ENCODE measurements at regions not wholly inside any gene's neighbourhood (a gene's known extent, or its start where the extent isn't known, plus 50 kb on each side); places are given as distances from the start of the nearest gene placed in this dataset.
"Not testable (repeated sequence)": the region's sequence is repeated elsewhere in the genome, so short reads cannot be mapped to it uniquely, and the experiment has no call there.

DNA sequence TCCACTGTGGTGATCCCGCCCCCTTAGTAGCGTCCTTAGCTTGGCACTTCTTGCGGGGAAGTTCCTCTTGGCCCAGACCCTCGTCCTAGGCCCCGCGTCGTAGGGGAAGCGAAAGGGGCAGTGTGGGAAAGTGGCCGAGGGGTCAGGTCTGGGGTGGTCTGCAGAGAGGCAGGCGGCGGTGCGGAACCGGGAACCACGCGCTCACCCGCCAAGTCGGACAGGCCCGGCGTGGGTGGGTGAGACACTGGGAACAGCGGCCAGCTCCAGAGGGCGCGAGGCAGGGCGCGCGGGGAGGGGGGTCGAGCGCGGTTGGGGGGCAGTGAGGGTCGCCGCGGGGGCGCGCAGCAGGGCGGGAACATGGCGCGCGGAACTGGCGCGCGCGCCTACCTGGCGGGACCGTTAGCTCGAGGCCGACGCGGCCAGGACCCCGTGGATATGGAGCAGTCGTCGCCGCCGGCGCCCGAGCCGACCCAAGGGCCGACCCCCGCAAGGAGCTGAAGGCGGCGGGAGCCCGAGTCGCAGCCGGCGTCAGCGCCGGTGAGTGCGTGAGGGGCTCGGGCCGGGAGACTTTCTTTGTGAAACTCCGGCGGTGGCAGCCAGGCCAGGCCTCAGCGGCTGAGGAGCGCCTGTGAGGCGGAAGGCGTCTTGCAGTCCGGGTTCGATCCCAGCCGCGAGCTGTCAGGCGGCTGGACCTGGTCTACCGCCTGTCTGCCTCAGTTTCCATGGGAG is 2896.7 kb upstream of the TEKT4 start:
- DNase-seq (ENCODE audit: low spot score), result no peak

DNA sequence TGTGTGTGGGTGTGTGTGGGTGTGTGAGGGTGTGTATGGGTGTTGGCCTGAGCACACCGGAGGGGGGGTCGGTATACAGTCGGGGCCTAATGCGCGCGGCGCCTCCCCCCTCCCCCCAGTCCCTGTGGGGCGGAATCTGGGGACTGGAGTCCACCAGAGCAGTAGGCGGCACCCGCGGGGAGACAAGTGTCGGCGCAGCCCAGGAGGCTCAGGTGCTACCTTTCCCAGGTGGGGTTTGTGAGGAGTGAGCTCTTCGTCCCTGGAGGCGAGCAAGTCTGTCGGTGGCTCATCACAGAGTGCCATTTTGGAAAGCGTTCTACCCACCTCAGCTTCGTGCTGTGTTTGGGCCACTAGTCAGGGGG is 2896.1 kb upstream of the TEKT4 start:
- no peak for DNase-seq (ENCODE audit: low spot score)

DNA sequence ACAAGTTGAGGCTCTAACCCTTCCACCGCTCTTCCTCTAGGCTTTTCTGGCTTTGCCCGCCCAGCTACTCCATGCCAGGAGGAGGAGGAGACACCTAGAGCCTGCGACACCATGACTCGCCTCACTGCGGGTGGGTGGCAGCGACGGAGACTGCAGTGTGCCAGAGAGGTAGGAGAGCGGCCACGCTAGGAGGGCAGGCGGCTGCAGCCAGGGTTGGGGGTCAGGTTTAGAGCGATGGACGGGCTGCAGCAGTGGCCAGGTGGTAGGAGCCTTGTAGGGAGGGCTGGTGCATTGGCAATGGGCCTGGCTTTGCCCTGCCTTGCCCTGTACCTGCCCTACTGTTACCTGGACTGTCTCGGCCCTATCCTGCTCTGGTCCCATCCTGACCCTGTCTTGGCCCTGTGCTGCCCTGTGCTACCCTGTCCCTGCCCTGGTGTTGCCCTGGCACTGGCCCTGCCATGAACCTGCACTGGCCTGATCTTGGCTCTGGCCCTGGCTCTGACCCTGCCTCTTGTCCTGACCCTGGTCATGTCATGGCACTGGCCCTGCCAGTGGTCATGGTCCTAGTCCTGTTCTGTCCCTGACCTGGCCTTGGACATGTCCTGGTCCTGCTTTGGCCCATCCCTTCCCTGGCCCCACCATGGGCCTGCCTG is 2890.1 kb upstream of the TEKT4 start:
- DNase-seq (ENCODE audit: low spot score), result not testable (repeated sequence)

DNA sequence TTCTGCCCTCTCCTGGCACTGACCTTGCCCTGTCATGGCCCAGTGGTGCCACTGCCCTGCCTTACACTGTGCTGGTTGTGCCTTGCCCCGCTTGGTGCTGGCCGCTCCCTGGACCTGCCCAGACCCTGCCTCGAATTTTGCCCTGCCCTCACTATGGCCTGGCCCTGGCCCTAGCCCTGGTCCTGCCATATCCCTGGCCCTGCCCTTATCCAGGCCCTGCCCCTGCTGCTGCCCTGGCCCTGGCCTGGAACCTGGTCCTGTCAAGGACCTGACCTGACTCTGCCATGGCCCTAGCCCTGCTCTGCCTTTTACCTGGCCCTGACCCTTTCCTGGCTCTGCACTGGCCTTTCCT is 2889.6 kb upstream of the TEKT4 start:
- not testable (repeated sequence) for DNase-seq (ENCODE audit: low spot score)

DNA sequence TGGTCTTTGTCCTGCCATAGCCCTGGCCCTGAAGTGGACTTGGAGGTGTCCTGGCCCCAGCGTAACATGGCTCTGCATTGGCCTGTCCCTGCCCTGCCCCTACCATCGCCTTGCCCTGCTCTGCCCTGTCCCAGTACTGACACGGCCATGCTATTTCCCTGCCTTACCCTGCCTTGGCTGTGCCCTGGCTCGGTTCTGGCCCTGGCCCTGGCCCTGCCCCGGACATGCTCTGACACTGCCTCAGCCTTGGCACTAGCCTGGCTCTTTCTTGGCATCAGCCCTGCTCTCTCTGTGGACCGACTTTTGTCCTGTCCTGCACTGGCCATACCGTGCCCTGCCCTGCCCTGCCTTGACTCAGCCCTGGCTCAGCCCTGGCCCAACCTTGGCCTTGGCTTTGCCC is 2889.0 kb upstream of the TEKT4 start:
- DNase-seq (ENCODE audit: low spot score), result not testable (repeated sequence)

DNA sequence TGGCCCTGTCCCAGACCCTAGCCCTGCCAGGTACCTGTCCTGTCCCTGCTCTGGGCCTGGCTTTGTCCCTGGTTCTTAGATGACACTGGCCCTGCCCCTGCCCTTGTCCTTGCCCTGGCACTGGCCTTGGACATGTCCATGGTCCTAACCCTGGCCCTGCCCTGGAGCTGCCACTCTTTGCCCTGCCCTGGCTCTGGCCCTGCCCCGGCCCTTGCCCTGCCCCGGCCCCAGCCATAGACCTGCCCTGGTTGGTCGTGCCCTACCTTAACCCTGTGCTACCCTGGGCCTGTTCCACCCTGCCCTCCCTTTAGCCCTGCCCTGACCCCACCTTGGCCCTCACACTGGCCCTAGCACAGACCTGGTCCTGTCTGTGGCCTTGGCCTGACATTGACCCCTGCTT is 2888.0 kb upstream of the TEKT4 start:
- DNase-seq (ENCODE audit: low spot score), result not testable (repeated sequence)

DNA sequence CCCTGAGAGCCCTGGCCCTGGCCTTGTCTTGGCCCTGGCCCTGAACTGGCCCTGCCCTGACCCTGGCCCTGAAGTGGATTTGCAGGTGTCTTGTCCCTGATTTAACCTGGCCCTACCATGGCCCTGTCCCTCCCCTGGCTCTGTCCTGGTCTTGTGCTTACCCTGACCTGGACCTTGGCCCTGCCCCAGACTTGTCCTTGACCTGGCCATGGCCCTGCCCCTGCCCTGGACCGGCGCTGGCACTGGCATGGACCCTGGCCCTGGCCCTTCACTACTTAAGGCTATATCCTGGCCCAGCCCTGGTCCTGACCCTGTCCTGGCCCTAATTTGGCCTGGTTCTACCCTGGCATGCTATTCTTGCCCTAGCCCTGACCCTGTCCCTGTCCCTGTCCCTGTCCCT is 2887.5 kb upstream of the TEKT4 start:
- not testable (repeated sequence) for DNase-seq (ENCODE audit: low spot score)

DNA sequence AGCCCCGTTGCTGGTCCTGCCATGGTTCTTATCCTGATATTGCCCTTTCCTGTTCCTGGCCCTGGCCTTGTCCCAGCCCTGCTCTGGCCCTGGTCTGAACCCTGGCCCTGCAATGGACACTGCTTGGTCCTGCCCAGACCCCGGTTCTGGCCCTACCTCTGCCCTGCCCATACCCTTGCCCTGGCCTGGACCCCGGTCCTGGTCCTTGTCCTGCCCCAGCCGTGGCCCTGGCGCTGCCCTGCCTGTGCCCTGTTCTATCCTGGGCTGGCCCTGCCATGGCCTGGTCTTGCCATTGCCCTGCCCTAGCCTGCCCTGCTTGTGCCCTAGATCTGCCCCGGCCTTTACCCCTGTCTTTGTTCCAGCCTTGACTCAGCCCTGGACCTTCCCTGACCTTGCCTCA is 2887.1 kb upstream of the TEKT4 start:
- not testable (repeated sequence) for DNase-seq (ENCODE audit: low spot score)

DNA sequence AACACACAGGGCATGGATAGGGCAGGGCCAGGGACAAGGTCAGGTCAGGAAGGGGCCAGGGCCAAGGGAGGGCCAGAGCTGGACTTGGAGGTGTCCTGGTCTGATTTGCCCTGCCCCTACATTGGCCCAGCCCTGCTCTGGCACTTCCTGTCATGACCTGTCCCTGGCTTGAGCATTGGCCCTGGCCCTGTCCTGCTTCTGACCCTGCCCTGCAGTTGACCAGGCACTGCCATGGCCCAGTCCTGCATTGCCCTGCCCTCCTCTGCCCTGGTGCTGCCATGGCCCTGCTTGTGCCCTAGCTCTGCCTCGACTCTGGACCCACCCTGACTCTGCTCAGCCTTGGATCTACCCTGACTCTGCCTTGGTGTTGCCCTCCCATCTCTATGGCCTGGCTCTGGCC is 2885.7 kb upstream of the TEKT4 start:
- DNase-seq (ENCODE audit: low spot score), result not testable (repeated sequence)

DNA sequence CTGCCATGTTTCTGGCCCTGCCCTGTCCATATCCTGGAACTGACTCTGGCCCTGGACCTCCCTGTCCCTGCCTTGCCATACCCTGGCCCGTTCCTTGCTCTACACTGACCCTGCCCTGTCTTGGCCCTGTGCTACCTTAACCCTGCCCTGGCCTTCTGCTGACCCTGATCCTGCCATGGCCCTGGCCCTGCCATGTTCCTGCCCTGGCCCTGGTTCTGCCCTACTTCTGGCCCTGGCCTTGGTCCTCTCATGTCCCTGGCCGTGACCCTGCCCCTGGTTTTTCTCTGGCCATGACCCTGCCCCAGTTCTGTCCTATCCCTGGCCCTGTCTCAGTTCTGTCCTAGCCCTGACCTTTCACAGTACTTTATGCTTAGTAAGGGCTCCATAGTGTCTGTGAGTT is 2884.3 kb upstream of the TEKT4 start:
- not testable (repeated sequence) for DNase-seq (ENCODE audit: low spot score)

DNA sequence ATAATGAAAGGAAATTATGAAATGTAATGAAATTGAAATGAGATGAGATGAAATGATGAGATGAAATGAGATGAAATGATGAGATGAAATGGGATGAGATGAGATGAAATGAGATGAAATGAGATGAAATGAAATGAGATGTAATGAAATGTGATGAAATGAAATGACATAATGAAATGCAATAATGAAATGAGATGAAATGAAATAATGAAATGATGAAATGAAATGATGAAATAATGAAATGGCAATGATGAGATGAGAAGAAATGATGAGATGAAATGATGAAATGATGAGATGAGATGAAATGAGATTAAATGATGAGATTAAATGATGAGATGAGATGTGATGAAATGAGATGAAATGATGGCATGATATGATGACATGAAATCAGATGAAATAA is 2882.5 kb upstream of the TEKT4 start:
- DNase-seq (ENCODE audit: low spot score), result not testable (repeated sequence)

DNA sequence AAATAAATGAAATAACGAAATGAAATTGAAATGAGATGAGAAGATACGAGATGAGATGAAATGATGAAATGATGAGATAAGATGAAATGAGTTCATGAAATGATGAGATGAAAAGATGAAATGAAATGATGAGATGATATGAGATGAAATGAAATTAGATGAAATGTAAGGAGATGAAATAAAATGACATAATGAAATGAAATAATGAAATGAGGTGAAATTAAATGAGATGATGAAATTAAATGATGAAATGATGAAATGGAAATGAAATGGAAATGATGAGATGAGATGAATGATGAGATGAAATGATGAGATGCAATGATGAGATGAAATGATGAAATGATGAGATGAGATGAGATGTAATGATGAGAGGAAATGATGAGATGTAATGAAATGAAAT is 2881.4 kb upstream of the TEKT4 start:
- not testable (repeated sequence) for DNase-seq (ENCODE audit: low spot score)

DNA sequence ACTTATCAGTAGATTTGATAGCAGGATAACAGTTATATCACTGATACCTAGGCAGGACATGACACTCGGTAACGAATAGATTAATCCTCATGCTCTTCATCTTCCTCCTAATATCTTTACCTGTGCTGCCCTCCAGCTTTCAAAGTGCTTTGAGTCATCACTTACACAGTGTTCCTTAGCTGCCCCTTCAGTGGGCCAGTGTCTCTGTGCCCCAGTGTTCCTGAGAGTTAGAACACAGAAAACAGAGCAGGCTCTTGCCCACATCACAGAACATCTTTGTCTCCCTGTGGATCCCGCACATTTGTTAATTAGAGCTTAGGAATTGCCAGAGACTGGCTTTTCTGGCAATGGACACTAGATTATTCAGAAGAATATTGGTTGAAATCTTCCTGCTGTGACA is 2864.7 kb upstream of the TEKT4 start:
- DNase-seq (ENCODE audit: low spot score), result peak; percentile 62
